Middle frontal gyrus (tissue), 1 donor: ENCODE measurements at regions not wholly inside any gene's neighbourhood (a gene's known extent, or its start where the extent isn't known, plus 50 kb on each side); places are given as distances from the start of the nearest gene placed in this dataset.
A peak's percentile ranks its signal among the peaks of the same experiment; 100 is the strongest.

Experiments used
- DNase-seq: peaks from one replicate; pipeline ENCODE4 v3.0.0-alpha.2; 2015; ENCODE audit warnings: low spot score; ENCODE audit errors: extremely low spot score

DNA sequence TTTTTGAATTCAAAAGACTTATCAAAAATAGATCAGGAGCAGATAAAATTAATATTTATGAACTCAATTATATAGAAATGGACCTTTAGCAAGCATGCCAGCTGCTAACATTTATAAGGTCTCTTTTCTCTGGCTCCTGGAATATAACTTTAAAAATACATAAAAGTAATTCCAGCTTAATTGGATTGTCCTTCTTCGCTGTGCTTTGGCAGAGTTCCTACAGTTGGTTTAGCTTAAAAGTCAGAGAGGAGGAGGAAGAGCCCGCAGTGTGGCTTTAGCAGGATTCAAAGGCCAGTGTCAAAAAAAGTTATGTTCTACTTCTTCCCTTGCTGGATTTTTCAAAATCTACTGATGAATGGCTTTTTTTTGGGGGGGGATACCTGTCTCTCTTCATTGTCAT, 1484.9 kb upstream of the TMEM132C start:
- no peak for DNase-seq

DNA sequence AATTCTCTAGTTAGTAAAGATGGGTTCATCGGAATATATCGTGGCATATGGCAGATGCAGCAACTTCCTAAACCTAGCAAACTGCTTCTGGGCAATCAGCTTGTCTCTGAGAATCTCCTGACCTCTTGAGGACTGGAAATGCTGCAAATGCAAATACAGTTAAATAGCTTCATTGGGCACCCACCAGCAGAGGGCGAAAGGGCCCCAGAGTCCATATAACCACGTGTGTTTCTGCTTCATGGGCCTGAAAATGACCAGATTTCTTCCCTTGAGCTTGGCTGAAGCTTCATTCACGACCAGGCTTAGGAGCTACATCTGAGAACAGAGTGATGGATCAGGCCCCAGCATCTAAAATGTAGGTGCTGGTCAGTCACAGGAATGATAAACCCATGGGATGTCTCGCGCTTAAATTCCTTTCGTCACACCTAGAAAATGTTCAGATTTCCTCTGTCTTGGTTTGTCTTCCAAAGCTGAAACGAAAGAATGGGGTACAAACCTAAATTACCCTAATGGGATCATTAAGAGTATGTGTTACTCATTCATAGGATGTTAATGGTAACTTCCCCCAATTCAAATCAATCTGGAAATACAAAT, 1482.5 kb upstream of the TMEM132C start:
- DNase-seq, result no peak

DNA sequence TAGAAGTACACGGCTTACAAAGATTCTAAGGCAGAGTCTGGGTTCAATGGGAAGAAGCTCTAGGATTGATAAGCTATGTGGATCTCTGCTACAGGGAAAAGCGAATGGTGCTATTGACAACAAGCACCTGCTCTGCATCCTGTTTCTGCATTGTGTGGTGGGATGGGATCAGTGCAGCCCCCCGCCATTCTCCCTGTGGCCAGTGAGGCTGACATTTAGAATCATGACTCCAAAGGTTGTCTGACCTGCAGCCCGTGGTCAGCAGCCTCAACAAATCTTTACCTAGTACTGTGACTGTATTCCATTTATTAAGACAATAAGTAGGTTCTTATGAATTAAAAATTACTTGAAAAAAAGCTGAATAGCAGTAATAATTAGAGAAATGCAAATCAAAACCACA, 1477.0 kb upstream of the TMEM132C start:
- DNase-seq, result no peak

DNA sequence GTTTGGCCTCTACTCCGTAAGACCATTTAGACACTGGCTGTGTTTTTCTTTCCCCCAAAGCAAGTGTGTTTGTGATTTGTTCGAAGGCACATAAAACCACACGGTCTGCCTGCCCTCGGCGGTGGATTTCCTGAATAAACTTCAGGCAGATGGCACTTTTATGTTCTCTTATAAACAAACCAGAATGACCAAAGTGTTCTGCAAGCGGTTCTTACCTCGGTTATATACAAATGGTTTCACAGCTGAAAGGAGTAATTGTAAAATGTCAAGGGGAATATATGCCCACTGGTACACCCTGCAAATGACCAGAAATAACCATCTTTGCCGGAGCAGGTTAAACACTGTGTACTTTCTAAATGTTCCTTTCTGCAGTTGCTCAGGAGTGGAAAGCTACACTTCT, 1475.8 kb upstream of the TMEM132C start:
- no peak for DNase-seq

DNA sequence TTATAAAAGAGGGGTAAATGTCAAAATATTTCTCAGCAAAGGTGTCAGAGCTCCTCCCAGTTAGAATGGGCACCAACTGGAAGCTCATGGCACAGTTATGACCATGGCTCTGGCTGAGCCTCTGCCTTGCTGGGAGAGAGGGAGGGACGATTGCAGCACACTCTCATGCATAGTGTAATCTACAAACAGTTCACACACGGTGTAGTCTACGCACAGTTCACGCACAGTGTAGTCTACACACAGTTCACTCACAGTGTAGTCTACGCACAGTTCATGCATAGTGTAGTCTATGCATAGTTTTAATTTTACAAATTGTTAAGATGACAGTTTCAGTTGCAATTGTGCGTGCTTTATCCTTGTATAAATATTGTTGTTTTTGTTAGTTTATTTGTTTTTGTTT, 1474.6 kb upstream of the TMEM132C start:
- DNase-seq, result no peak

DNA sequence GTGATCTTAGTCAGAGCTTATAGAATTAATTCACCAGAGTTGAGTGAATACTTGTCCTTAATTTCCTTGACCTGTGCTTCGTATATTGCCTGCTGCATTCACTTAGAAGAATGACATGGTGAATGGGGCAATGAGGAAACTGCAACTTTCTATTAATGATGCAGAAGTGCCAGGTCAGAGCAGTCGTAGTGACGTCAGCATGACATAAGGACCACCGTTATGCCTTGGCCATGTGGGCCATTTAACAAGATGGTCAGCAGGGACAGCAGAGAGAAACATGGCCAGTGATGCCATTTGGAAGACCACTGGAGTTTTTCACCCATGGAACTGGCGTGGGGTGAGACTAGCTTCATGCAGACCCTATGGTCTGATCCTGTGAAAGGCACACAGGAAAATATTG, 1469.4 kb upstream of the TMEM132C start:
- DNase-seq, result no peak

DNA sequence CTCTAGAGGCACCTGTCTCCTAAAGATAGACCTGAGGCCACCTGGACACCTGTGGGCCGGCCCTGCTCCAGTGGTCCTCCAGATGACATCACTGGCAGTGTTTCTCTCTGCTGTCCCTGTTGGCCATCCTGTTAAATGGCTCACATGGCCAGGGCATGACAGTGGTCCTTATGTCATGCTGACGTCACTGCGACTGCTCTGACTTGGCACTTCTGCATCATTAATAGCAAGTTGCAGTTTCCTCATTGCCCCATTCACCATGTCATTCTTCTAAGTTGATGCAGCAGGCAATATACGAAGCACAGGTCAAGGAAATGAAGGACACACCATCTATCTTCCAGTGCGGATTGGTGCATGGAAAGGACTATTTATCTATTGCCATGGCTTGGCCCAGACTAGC, 1468.5 kb upstream of the TMEM132C start:
- DNase-seq, result no peak

DNA sequence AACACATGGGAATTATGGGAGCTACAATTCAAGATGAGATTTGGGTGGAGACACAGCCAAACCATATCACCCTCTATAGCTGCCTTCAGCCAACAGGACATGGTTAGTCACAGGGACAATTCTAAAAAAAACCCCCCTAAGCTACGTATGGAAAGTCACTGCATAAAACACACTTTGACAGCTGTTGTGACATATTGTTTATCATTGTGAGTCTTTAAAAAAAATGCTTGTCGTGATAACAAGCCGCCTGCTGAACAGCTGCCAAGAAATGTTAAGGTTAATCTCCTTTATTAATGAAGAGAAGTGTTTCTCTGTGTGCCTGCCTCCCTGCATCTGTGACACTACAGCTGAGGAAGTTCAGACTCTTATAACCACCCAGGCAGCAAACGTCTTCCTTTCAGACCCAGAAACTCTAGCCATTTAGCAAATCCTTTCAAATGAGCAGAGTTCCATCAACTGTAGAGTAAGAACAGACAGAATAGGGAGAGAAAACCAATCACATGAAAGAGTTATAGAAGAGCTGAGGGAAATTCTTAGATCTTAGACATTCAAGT, 1459.6 kb upstream of the TMEM132C start:
- DNase-seq, result no peak

DNA sequence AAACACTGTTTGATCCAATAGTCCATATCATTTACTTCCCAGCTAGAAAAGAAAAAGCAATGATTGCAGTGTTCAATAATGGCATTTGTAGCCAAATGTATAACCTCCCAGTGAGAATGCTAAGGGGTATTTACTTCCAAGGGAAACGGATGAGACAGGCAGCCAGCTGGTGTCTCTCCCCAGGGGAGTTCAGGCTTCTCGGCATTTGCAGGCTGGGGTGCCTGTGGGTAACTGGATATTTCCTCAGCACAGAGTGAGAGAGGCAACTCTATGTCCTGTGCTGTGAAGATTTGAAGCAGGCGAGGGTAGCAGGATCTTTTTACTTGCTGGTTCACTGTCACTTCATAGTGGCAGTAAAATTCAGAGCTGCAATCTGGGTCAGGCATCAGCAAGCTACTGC, 1455.6 kb upstream of the TMEM132C start:
- DNase-seq, result no peak

DNA sequence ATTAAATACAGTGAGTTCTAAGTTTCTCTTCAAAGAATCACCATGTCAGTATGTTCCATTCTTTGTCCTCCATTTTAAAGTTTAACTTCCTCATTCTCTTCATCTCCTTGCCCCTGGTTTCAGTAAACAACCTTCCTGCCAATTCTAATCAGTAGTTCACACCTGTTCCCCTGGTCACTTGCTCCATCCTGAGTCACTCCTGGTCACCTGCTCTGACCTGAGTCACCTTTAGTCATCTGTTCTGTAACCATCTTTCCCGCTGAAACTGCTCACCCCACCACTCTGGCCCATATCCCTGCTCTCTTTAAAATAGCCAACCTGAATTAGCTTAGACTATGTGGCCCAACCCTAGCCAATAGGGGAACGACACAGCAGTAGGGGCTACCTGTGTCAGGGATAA, 1447.4 kb upstream of the TMEM132C start:
- DNase-seq, result no peak

DNA sequence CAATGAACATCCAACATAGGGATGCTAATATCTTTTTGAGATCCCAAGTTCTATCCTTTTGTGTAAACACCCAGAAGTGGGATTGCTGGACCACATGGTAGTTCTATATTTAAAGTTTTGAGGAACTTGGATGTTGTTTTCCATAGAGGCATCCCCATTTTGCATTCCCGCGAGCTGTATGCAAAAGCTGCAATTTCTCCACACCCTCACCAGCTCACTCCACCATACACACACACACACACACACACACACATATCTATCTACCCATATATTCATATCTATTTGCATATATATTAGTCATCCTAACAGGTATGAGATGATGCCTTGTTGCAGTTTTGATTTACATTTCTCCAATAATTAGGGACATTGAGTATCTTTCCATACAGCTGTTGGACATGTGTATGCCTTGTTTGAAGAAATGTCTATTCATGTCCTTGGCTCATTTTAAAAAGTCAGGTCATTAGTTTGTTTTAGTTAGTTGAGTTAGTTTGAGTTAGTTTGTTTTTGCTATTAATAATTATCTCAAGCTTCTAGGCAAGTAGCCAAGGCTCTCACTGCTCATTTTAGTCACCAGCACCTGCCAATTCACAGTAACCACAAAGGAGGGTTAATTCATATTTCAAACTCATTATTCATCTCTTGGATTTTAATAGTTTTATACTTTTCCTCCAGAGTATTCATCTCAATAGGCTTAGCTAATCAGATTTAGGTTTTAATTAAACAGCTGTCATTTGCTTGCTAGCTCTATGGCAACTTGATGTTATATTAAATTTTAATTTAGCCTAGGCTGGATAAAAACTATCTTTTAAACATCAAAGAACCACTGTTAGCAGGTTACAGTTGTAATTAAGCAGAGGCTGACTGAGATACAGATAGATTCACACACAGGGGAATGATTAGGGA, 1435.9 kb upstream of the TMEM132C start:
- no peak for DNase-seq

DNA sequence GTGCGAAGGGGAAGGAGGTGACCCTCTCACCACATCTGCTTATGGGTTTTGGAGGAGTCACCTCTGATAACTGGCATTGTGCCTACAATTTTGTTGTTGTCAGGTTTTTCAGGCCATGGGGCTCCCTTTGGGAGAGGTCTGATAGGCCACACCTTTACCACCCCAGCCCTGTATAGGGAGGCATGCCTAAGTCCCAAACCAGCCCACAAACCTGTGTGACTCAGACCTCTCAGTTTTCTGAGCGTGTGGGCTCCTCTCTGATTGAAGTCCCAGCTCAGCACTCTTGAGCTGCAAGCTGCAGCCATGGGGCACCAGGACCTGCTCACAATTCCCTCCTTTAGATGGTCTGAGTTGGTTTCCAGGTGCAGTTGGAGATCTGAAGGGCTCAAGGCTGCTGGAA, 1429.3 kb upstream of the TMEM132C start:
- no peak for DNase-seq

DNA sequence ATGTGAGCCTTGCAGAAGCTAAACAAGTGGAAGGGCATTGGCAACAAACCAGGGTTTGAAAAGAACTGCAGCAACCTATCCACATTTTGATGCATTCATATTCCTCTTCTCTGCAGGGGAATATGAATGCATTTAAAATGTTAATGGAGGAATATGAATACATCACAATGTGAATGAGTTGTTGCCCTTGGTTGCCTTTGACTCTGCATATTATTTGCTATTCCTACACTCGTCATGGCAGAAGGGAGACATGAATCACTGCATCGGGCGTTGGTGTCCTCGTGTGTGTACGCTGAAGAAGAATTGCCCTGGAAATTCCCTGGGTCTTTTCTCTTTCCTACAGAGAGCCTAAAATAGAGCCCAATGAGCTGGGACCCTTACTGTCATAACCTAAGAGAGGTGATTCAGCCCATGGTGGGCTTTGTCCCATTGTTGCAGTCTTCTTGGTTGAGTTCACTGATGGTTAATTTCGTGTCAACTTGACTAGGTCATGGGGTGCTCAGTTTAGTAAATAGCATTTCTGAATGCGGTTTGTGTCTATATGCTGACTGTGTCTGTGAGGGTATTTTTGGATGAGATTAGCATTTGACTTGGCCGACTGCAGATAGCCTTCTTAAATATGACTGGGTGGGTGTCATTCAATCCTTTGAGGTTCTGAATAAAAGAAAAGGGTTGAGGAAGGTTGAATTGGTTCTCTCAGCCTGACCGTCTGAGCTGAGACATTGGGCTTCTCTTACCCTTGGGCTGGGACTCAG, 1422.9 kb upstream of the TMEM132C start:
- DNase-seq, result no peak

DNA sequence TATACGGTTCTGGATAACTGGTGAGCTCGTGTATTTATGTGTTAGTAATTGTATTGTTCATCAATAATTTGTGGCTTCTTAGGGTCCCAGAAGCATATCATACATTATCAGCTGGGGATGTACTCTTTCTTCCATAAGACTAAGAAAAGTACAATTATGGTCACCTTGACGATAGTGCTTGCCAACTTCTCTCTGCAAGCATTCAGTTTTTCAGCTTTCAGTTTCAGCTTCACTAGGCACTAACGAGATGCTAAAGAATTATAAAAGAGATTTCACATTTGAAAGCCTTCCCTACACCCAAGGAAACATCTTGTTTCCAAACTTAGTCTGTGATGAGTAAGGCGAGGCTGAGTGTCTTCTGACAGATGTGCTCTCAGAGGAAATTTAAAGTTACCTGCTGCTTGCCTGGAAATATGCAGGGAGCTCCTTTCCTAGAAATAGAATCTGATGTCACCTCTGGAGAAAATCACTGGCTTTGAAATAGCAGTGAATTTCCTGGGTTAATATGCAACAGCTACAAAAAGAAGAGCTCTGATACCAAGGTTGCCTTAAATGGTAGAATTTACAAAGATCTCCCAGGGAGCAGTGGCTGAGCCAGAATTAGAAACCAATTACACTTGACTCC, 1419.9 kb upstream of the TMEM132C start:
- peak; percentile 16 for DNase-seq

DNA sequence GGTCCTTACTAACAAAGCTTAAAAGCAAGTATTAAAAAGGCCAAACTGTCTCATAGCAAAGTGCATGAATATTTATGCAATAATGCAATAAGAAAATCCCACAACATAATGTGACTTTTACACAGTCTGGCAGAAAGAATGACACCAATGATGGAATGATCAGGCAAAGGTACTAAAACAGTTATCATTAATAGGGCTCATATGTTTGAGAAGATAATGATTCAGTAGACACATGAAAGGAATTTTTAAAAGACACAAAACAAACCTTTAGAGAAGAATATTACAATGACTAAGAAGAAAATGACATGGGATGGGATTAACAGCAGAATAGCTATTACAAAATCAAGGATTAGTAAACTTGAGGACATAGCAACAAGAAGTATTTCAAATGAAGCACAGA, 1411.2 kb upstream of the TMEM132C start:
- no peak for DNase-seq

DNA sequence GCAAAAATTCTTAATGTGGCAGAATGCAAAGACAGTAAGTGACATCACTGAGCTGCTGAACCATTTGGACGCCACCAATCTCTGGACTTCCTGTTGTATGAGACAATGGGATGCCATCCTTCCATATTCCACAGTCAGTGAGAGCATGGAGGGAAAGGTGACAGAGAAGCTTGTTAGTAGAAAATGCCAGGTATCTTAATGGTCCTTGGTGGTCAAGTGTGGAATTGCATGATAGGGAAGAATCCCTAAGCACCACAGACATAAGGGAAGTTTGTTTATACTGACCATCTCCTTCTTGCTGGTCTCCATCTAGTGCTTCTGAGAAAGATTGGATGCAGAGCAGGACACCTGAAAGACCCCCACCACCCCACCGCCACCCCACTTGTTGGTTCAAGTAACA, 1410.0 kb upstream of the TMEM132C start:
- DNase-seq, result no peak

DNA sequence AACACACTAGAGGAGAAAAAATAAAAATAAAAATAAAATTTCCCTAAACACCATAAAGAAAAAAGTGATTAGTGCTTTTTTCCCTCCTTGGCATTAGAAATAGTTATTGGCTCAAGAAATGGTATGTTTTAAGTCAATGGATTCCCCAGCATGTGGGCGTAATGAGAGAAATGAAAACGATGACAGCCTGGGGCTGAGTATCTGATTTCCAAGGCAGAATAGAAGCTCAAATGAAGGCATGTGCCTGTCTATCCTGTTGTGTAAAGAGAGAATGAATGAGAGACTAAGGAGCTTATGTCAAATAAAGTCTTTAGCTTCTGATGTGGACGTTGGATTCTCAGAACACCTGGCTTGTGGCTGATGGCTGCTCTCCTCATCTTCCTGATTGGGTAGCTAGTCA, 1408.4 kb upstream of the TMEM132C start:
- no peak for DNase-seq

DNA sequence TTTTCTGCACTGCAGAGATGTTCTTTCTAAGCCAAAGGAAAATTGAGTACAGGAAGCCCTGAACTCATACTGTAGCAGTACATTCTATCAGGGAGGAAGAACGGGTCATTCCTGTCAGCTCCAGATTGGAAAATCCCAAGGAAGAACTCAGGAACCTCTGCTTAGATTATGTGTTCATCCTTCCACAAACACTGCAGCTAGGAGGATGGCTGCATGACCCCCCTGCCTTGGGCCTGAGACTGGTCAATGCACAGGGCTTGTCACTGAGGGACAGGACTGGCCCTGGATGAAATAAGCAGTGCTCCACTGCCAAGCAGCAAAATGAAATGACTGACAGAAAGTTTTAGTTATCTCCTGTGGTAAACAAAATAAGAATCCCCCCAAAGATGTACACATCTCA, 1406.8 kb upstream of the TMEM132C start:
- DNase-seq, result no peak

DNA sequence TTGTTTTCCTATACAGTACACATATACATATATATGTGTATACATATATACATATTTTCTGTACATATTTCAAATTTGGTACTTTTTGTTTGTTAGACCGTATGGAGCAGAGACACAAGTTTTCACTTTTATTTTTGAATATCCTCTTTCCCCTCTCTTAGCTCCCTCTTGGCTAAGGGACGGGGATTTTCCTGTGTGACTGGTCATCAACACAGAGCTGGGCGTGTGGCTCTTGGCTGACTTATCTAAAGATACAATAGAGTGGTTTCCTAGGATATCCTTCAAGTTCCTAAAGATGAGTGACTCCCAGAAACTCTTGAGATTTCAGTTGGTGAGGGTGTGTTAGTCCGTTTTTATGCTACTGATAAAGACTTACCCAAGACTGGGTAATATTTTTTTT, 1404.5 kb upstream of the TMEM132C start:
- no peak for DNase-seq

DNA sequence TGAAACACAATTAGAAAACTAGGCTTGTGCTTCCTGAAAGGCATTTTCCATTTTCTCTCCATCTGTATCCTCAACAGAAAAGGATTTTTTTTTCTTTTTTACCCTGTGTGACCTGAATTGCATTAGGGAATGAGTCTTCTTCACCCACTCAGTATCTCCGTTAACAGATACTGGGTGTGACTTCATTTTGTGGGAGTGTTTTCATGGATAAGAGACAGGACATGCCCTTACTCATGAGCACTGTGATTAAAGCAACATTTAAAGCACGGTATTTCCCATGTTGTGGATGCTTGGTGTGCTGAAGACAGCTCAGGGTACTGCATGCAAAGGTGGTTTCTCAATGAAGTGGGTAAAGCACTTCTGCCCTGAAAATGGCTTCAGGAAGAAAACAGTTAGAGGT, 1397.3 kb upstream of the TMEM132C start:
- DNase-seq, result no peak

DNA sequence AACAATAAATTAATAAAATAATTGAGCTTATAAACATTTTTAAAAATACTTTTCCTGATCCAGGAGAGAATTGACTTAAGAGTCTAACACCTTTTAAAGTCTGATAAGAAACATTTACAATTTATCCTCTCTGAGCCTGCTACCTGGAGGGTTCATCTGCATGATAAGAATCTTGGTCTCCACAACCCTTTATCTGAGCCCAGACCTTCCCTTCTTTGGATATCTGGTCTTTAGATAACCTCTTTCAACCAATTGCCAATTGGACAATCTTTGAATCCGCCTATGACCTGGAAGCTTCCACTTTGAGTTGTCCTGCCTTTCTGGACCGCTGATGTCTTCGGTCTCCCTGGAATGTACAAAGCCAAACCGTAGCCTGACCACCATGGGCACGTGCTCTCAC, 1393.3 kb upstream of the TMEM132C start:
- no peak for DNase-seq
